ENCODE measurements at regions not wholly inside any gene's neighbourhood (a gene's known extent, or its start where the extent isn't known, plus 50 kb on each side); places are given as distances from the start of the nearest gene placed in this dataset.
"Not testable (repeated sequence)": the region's sequence is repeated elsewhere in the genome, so short reads cannot be mapped to it uniquely, and the experiment has no call there.

DNA sequence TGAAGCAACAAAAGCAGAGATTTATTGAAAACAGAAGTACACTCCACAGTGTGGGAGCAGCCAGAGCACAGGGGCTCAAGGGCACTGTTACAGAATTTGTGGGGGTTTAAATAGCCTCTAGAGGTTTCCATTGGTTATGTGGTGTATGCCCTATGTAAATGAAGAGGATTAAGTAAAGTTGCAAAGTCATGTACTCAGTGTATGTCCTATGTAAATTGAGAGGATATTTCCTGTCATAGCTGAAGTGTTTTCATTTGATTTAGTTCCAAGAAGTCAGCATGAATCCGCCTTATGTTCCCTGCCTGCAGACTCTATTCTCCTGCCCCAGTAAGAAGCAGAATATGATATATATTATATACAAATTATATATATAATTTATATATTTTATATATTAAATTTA lies 966.0 kb upstream of the COX7C start:
- TF ChIP-seq, protein P1, sequence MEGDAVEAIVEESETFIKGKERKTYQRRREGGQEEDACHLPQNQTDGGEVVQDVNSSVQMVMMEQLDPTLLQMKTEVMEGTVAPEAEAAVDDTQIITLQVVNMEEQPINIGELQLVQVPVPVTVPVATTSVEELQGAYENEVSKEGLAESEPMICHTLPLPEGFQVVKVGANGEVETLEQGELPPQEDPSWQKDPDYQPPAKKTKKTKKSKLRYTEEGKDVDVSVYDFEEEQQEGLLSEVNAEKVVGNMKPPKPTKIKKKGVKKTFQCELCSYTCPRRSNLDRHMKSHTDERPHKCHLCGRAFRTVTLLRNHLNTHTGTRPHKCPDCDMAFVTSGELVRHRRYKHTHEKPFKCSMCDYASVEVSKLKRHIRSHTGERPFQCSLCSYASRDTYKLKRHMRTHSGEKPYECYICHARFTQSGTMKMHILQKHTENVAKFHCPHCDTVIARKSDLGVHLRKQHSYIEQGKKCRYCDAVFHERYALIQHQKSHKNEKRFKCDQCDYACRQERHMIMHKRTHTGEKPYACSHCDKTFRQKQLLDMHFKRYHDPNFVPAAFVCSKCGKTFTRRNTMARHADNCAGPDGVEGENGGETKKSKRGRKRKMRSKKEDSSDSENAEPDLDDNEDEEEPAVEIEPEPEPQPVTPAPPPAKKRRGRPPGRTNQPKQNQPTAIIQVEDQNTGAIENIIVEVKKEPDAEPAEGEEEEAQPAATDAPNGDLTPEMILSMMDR (IDR thresholded peaks at IDR 0.05; ENCODE audit: insufficient read depth, low read length, severe bottlenecking), result no peak

DNA sequence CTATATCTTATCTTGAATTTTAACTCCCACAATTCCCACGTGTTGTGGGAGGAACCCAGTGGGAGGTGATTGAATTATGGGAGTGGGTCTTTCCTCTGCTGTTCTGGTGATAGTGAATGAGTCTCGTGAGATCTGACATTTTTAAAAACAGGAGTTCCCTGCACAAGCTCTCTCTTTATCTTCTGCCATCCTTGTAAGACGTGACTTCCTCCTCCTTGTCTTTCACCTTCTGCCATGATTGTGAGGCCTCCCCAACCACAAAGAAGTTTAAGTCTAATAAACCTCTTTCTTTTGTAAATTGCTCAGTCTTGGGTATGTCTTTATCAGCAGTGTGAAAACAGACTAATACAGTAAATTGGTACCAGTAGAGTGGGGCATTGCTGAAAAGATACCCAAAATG lies 963.6 kb upstream of the COX7C start:
- DNase-seq (ENCODE audit: low read depth); FAIRE-seq; H3K27me3 ChIP-seq (ENCODE audit: control insufficient read depth, insufficient read depth, low read length); H3K36me3 ChIP-seq (ENCODE audit: control insufficient read depth, insufficient read depth, low read length); H3K4me3 ChIP-seq (ENCODE audit: low read depth, low read length): not testable (repeated sequence)

More for the DNA sequence above, 966.0 kb upstream of the COX7C start:
- no peak overlapping the region for H3K4me3 ChIP-seq (ENCODE audit: low read depth, low read length)
- DNase-seq (ENCODE audit: low read depth), result no peak
- no peak for FAIRE-seq
- H3K36me3 ChIP-seq (ENCODE audit: control insufficient read depth, insufficient read depth, low read length), result no peaks in the 10 kb centered on the region
- H3K27me3 ChIP-seq (ENCODE audit: control insufficient read depth, insufficient read depth, low read length), result no peaks in the 10 kb centered on the region

DNA sequence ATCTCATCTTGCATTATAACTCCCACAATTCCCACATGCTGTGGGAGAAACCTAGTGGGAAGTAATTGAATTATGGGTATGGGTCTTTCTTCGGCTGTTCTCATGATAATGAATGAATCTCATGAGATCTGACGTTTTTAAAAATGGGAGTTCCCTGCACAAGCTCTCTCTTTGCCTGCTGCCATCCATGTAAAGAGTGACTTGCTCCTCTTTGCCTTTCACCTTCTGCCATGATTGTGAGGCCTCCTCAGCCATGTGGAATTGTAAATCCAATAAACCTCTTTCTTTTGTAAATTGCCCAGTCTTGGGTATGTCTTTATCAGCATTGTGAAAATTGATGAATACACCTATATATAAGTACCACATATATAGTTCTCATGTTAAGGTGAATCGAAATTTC lies 961.7 kb upstream of the COX7C start:
- FAIRE-seq (no peak), DNase-seq (ENCODE audit: low read depth) (no peak)
- TF ChIP-seq, protein P1 (IDR thresholded peaks at IDR 0.05; ENCODE audit: insufficient read depth, low read length, severe bottlenecking), result no peak
- Histone ChIP-seq H3K4me3 (ENCODE audit: low read depth, low read length) (no peak overlapping the region), H3K27me3 (ENCODE audit: control insufficient read depth, insufficient read depth, low read length) (no peaks in the 10 kb centered on the region), H3K36me3 (ENCODE audit: control insufficient read depth, insufficient read depth, low read length) (no peaks in the 10 kb centered on the region)

DNA sequence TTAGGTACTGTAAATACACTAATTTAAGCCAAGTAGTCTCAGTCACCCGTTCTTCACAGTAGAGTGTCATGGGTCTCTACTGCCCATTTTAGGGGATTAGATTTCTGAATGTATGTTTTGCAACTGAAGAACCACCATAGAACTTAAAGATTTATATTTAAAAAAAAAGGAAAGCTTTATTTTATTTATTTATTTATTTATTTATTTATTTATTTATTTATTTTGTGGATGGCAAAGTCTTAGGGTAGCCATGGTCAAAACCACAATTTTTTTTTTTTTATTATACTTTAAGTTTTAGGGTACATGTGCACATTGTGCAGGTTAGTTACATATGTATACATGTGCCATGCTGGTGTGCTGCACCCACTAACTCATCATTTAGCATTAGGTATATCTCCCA lies 960.4 kb upstream of the COX7C start:
- FAIRE-seq, result not testable (repeated sequence)

DNA sequence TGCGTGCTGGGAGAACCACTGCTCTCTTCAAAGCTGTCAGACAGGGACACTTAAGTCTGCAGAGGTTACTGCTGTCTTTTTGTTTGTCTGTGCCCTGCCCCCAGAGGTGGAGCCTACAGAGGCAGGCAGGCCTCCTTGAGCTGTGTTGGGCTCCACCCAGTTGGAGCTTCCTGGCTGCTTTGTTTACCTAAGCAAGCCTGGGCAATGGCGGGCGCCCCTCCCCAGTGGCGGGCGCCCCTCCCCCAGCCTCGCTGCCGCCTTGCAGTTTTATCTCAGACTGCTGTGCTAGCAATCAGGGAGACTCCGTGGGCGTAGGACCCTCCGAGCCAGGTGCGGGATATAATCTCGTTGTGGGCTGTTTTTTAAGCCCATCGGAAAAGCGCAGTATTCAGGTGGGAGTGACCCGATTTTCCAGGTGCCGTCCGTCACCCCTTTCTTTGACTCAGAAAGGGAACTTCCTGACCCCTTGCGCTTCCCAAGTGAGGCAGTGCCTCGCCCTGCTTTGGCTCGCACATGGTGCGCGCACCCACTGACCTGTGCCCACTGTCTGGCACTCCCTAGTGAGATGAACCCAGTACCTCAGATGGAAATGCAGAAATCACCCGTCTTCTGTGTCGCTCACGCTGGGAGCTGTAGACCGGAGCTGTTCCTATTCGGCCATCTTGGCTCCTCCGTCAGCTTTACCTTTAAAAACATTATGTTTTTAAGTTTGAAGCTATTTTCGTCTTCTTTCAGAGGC lies 954.6 kb upstream of the COX7C start:
- FAIRE-seq; H3K36me3 ChIP-seq (ENCODE audit: control insufficient read depth, insufficient read depth, low read length); H3K4me3 ChIP-seq (ENCODE audit: low read depth, low read length); DNase-seq (ENCODE audit: low read depth); H3K27me3 ChIP-seq (ENCODE audit: control insufficient read depth, insufficient read depth, low read length): not testable (repeated sequence)

More for the DNA sequence above, 960.4 kb upstream of the COX7C start:
- not testable (repeated sequence) for DNase-seq (ENCODE audit: low read depth); H3K27me3 ChIP-seq (ENCODE audit: control insufficient read depth, insufficient read depth, low read length); H3K36me3 ChIP-seq (ENCODE audit: control insufficient read depth, insufficient read depth, low read length); H3K4me3 ChIP-seq (ENCODE audit: low read depth, low read length)

DNA sequence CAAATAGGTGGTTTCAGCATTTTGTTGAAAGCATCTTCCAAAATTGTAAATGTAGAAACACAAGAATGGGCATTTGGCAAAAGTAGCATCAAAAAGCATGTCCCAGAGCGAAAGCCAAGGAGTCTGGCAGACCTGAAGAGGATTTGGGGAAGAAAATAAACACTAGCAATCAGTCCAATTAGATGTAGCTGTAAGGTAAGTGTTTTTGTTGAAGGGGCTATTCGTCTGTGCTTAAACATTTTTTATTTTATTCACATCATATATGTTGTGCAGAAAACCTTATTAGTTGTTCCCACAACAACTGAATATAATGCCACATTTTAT lies 954.1 kb upstream of the COX7C start:
- Histone ChIP-seq H3K36me3 (ENCODE audit: control insufficient read depth, insufficient read depth, low read length) (no peaks in the 10 kb centered on the region), H3K4me3 (ENCODE audit: low read depth, low read length) (no peak overlapping the region), H3K27me3 (ENCODE audit: control insufficient read depth, insufficient read depth, low read length) (no peaks in the 10 kb centered on the region)
- TF ChIP-seq, protein P1 (IDR thresholded peaks at IDR 0.05; ENCODE audit: insufficient read depth, low read length, severe bottlenecking), result no peak
- no peak for FAIRE-seq
- DNase-seq (ENCODE audit: low read depth), result no peak

DNA sequence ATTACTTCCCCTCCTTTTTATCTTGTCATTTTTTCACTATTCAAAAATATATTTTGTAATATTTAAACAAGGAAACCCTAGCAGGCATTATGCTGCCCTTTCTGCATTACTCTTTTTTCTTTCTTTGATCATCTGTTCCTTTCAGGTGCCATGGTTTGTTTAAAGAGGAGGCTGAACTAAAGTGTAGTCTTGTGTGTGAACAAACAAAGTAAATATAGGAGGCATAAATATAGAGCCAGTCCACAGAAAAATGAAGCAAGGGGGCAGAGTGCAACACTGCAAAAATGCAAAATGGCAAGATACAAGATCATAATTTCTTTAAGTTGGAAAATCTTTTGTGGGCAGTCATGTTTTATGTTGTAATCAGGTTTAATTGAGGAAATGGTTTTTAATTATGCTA lies 947.3 kb upstream of the COX7C start:
- H3K27me3 ChIP-seq (ENCODE audit: control insufficient read depth, insufficient read depth, low read length), result no peaks in the 10 kb centered on the region
- TF ChIP-seq, protein P1 (IDR thresholded peaks at IDR 0.05; ENCODE audit: insufficient read depth, low read length, severe bottlenecking), result no peak
- DNase-seq (ENCODE audit: low read depth) (no peak), FAIRE-seq (no peak)
- no peaks in the 10 kb centered on the region for H3K36me3 ChIP-seq (ENCODE audit: control insufficient read depth, insufficient read depth, low read length)
- H3K4me3 ChIP-seq (ENCODE audit: low read depth, low read length), result no peak overlapping the region
